GM13977 (cell line): ENCODE measurements at regions not wholly inside any gene's neighbourhood (a gene's known extent, or its start where the extent isn't known, plus 50 kb on each side); places are given as distances from the start of the nearest gene placed in this dataset.
"Not testable (repeated sequence)": the region's sequence is repeated elsewhere in the genome, so short reads cannot be mapped to it uniquely, and the experiment has no call there.

Source experiments
- DNase-seq: peaks from one replicate; pipeline ENCODE4 v3.0.0; 2012; ENCODE audit warnings: low spot score
- in situ Hi-C: fragments of 300-500 bp; cut with MboI; formaldehyde crosslinking; loops from one replicate; pipeline ENCODE4 v1.12.0; 2022; ENCODE audit warnings: low sequenced_read_pairs, low pct_unique_long_range_greater_than_20kb, mixed read lengths, inconsistent platforms; ENCODE audit not compliant: unreplicated experiment
- TF ChIP-seq, protein P1 (sequence below): IDR thresholded peaks from 2 replicates; pipeline ENCODE4 v1.5.1; 2012; ENCODE audit warnings: mild to moderate bottlenecking, control low read depth; ENCODE audit not compliant: insufficient read depth; ENCODE audit errors: extremely low read depth, missing control alignments

DNA sequence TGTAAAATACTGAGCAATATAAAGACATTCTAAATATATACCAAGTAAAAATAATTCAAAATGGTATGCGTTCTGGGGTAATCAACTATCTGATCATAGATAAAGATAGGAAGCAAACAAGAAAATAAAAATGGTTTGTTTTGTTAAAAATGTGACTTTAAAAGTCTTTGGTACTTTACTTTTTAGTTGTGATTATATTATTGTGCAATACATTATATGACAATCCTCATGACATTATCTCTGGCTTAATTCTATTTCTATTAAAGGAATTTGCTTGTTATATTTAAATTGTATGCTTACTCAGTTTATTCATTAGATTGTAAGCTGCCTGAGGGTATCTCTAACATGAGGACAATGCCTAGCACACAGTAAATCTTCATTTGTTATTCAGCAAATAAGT is 477.9 kb downstream of the TMEM38B start:
- no peak for DNase-seq
- in situ Hi-C loops: no loop called here

DNA sequence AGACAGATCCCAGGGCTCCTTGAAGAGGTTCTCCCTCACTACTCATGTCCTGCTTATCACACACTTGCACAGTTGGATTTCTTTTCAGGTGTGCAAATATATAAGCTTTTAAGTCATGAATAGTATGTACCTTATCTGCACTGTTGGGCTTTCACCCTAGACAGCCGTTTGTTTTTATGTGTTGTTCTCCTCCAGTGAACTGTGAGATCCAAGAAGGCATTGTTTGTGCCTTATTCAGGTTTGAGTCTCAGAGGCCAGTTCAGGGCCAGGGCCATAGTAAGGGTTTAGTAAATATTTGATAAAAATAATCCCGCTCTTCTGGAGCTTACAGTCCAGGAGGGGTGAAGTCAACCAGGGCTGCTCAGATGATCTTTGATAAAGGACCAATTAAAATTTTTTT is 480.0 kb downstream of the TMEM38B start:
- TF ChIP-seq, protein P1, sequence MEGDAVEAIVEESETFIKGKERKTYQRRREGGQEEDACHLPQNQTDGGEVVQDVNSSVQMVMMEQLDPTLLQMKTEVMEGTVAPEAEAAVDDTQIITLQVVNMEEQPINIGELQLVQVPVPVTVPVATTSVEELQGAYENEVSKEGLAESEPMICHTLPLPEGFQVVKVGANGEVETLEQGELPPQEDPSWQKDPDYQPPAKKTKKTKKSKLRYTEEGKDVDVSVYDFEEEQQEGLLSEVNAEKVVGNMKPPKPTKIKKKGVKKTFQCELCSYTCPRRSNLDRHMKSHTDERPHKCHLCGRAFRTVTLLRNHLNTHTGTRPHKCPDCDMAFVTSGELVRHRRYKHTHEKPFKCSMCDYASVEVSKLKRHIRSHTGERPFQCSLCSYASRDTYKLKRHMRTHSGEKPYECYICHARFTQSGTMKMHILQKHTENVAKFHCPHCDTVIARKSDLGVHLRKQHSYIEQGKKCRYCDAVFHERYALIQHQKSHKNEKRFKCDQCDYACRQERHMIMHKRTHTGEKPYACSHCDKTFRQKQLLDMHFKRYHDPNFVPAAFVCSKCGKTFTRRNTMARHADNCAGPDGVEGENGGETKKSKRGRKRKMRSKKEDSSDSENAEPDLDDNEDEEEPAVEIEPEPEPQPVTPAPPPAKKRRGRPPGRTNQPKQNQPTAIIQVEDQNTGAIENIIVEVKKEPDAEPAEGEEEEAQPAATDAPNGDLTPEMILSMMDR: no peak
- DNase-seq: no peak
- in situ Hi-C loops: no loop called here

More for the DNA sequence above, 477.9 kb downstream of the TMEM38B start:
- TF ChIP-seq, protein P1: no peak

DNA sequence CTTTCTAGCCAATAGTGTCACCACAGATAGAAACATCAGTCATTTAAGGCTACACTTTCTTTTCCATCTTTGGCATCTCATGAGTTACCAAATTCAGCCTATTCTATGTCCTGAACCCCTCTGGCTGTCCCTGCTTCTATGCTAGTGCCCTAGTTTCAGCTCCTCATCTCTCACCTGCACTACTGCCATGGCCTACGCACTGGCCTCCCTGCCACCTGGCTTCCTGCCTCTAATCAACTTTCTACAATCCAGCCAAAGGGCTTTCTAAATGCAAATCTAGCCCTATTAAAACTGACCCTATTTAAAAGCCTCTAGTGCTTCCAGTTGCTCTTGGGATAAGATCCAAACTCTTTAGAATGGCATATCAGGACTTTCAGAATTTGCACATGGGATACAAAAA is 482.9 kb downstream of the TMEM38B start:
- no peak for DNase-seq
- TF ChIP-seq, protein P1: no peak
- in situ Hi-C loops: no loop called here

DNA sequence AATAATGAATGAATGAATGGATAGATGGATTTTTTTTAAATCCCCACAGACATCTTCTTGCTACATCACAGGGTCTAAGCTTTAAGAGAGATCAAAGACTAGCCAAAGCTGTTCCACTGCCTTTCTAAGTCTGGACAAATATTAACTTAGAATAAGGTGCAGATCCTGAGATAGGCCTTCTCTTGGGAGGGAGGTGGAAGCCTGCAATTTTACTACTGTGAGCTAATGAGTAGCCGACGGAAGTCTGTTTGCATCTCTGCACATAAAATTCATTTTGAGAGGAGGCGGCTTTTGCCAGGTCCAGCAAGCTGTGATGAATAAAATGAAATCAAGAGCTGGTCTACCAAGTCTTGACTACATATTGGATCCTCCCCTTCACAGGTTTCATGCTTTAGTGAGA is 484.9 kb downstream of the TMEM38B start:
- in situ Hi-C loops: no loop called here
- TF ChIP-seq, protein P1: no peak
- no peak for DNase-seq

DNA sequence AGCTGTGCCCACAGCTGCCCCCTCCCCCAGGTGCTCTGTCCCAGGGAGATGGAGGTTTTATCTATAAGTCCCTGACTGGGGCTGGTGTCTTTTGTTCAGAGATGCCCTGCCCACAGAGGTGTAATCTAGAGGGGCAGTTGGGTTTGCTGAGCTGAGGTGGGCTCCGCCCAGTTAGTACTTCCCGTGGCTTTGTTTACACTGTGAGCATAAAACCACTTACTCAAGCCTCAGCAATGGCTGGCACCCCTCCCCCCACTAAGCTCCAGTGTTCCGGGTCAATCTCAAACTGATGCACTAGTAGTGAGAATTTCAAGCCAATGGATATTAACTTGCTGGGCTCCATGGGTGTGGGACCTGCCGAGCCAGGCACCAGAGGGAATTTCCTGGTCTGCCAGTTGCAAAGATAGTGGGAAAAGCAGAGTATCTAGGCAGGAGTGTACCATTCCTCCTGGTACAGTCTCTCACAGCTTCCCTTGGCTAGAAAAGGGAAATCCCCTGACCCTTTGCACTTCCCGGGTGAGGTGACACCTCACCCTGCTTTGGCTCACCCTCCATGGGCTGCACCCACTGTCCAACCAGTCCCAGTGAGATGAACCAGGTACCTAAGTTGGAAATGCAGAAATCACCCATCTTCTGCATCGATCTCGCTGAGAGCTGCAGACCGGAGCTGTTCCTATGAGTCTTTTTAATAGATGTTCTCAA is 509.6 kb downstream of the TMEM38B start:
- in situ Hi-C loops, DNase-seq: not testable (repeated sequence)

DNA sequence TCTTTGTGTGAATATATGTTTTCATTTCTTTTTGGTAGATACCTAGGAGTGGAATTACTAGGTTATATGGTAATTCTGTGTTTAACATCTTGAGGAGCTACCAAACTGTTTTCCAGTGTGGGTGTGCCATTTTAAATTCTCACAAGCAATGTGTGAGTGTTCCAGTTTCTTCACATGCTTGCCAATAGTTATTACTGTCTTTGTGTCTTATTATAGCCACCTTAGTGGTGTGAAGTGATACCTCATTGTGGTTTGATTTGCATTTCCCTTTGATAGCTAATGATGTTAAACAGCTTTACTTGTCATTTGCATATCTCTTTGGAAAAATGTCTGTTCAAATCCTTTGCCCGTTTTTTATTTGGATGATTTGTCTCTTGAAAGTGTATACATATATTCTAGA is 513.0 kb downstream of the TMEM38B start:
- TF ChIP-seq, protein P1: no peak
- in situ Hi-C loops: no loop called here
- no peak for DNase-seq

DNA sequence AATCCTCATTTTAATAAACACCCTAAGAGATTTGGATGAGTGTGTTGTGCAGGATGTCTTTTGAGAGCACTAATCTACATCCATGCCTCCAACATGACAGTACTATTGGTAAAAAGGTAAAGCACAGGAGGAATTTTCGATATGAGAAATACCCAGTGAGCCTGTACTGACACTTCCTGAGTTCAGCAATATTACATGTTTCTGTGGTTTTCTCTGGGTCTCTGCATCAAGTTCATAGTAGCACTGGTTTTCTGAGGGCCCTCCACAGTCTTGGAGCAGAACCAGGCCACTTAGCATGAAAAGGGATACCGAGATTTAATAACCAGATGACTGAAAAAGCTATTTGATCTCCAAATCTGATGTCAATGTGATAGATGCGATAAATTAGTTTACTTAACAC is 524.1 kb downstream of the TMEM38B start:
- TF ChIP-seq, protein P1: no peak
- in situ Hi-C loops: no loop called here
- no peak for DNase-seq
